Motor neuron (in vitro differentiated cells): ENCODE measurements at regions not wholly inside any gene's neighbourhood (a gene's known extent, or its start where the extent isn't known, plus 50 kb on each side); places are given as distances from the start of the nearest gene placed in this dataset.
A peak's percentile ranks its signal among the peaks of the same experiment; 100 is the strongest.

Experiments
- ATAC-seq, 8 experiments: fragments of 200-7000 bp; cut with Tn5 transposase; replicated peaks in 6 of 8; 2 replicates each; pipeline ENCODE4 v1.8.0; 2021; ENCODE audit warnings: mild to moderate bottlenecking in 8 of 8, moderate library complexity in 8 of 8
- H3K27ac ChIP-seq, 2 donors: fragments of 250-450 bp; sonication (Bioruptor Pico); 2 replicates each; pipeline ENCODE4 v1.9.0; 2021; ENCODE audit warnings: antibody characterized with exemption in 2 of 2, mild to moderate bottlenecking in 2 of 2, moderate library complexity in 1 of 2
- H3K4me1 ChIP-seq, 2 donors: fragments of 250-450 bp; sonication (Bioruptor Pico); replicated peaks in 1 of 2; 2 replicates each; pipeline ENCODE4 v1.6.1; 2021; ENCODE audit warnings: antibody characterized with exemption in 2 of 2, mild to moderate bottlenecking in 2 of 2, moderate library complexity in 1 of 2
- H3K4me3 ChIP-seq, 5 donors: fragments of 250-450 bp; sonication (Bioruptor Pico); 2 replicates each; pipeline ENCODE4 v1.9.0; 2021; ENCODE audit warnings: antibody characterized with exemption in 5 of 5, mild to moderate bottlenecking in 5 of 5, moderate library complexity in 4 of 5
- WGBS, 10 experiments: fragments of 450-650 bp; shearing (Covaris generic); methylation state at CpG; one replicate each; pipeline ENCODE4 v1.0.0; 2022; 5-methylcytosine and 5-hydroxymethylcytosine counted together
- in situ Hi-C, 9 experiments: fragments of 400-800 bp; cut with MboI; loops; one replicate each; pipeline ENCODE4 v1.15.0; 2021; ENCODE audit warnings: low sequenced_read_pairs in 9 of 9, low pct_unique_long_range_greater_than_20kb in 2 of 9; ENCODE audit not compliant: unreplicated experiment in 9 of 9

DNA sequence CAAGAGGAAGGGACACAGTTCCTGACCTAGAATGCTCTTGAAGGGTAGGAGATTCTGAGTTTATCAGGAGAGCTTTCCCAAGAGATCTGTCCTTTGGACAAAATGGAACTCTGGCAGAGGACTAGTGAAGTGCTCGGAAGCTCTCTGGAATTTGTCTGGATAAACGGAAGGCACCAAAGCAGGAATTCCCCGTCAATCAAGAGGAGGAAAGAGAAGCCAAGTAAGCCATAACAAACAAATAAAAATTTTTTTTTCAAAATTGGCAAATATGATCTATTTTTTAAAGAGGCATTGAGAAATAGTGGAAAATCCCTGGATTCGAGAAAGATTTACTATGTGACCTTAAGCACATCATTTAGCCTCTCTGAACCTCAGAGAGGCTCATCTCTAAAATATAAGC is 99.2 kb downstream of the GRIN2B start:
- ATAC-seq: no peak
- H3K27ac ChIP-seq: no peak overlapping the region
- H3K4me1 ChIP-seq: no peaks in the 10 kb centered on the region
- in situ Hi-C loops: no loop called here
- 0 to 100% (median 50%) methylated on average over 1 to 4 of the region's 4 CpGs; no CpG with 5 or more reads in 1 of the 10 experiments for WGBS, 10 experiments
- no peak overlapping the region for H3K4me3 ChIP-seq

DNA sequence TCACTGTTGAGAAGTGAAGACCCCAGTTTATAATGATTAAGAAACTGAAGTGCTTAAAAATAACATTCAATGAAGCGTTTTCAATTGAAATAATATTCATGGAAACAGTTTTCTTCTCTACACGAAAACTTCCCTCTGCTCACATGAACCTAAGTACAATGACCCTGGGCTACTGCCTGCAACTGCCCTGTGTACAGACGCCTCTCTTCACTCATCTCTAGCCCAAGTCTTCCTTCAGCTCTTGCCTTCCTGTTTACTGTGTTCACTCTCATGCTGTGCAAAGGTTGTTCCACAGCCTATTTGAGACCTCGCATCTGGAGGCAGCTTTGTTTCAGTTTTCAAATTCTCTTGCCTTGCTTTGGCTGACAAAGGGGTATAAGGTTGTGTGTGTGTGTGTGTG is 100.8 kb downstream of the GRIN2B start:
- in situ Hi-C loops: no loop called here
- 20 to 94% (median 68%) methylated on average over 1 to 4 of the region's 4 CpGs; no CpG with 5 or more reads in 1 of the 10 experiments for whole genome bisulfite sequencing, 10 experiments
- Histone ChIP-seq H3K4me3 (no peak overlapping the region), H3K4me1 (no peaks in the 10 kb centered on the region), H3K27ac (no peak overlapping the region)
- ATAC-seq: no peak

DNA sequence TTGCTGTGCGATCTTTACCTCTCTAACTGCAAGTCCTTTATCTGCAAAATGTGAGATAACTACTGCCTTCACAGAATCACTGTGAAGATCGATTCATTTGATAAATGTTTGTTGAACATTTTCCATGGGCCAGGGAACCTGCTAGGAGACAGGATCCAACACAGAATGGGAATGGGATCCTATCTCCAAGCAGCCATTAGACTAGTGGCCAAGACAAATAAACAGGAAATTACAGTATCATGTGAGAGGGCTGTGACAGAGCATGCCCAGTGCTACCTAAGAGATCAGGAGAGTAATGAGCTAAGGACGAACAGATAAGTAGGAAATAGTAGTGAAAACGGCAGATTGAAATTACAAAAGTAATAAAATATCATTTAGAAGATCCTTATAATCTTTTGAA is 105.7 kb downstream of the GRIN2B start:
- Histone ChIP-seq H3K4me1 (no peaks in the 10 kb centered on the region), H3K4me3 (no peak overlapping the region), H3K27ac (no peak overlapping the region)
- ATAC-seq: peak in 1 of 8 experiments; percentile 93
- in situ Hi-C loops: no loop called here
- 19 to 97% (median 65%) methylated on average over 2 to 4 of the region's 4 CpGs; no CpG with 5 or more reads in 1 of the 10 experiments for WGBS, 10 experiments

DNA sequence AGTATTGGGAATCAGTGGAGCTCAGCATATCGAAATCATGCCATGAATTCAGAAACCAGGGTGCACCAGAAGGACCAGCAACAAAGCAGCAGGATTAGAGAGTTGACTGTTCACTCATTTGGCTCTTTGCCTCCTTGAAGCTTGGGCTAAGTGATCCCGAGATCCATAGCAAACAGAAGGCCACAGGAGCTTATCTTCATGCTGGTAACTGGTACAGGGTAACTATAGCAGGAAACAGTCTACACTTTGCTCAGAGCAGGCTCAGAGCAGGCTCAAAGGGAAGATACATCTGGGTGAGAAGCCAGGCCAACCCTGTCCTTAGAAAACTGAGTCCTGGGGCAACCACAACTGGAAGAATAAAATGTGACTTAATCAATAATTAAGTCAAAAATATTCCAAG is 111.1 kb downstream of the GRIN2B start:
- in situ Hi-C loops: loop anchor here in 2 of 9 experiments (25.0 kb wide), 2 partner anchors 92 to 292 kb away; no protein-coding TSS in a partner anchor
- Histone ChIP-seq H3K27ac (no peak overlapping the region), H3K4me3 (no peak overlapping the region), H3K4me1 (peaks cover 0 to 6% of the 10 kb centered on the region in 2 donors)
- ATAC-seq: no peak
- 0 to 100% (median 86%) methylated on average over 1 to 2 of the region's 2 CpGs; no CpG with 5 or more reads in 3 of the 10 experiments for whole genome bisulfite sequencing, 10 experiments

DNA sequence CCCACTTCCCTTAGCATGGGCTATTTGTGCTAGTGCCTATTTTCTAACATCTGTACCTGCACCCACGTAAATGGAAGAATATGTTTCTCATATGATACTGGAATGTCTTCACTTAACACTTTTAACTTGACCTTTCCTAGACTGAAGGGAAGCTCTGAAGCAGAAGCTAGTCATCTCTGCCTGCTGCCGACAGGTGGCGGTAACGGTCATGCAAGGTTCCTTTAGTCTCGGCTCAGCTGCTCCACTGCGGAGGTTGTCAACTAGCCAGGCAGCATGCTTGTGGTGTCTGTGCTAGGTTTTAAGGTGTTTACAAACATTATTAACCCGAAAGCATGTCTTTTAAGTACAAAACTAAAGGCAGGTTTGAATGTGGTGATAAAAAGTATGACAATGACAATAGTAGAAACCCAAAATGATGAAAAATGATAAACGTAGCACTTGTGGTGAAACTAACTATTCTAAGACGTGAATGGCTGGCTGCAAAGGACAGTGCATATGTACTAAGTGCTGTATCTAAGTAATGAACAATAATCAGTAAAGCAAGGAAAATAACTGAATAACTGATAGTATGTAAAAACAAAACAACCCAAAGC is 117.2 kb downstream of the GRIN2B start:
- H3K27ac ChIP-seq: no peak overlapping the region
- in situ Hi-C loops: loop anchor here in 2 of 9 experiments (10.0 to 25.0 kb wide), 3 partner anchors 98 to 301 kb away; no protein-coding TSS in a partner anchor
- whole genome bisulfite sequencing, 10 experiments: 5 to 66% (median 17%) methylated on average over 1 to 9 of the region's 9 CpGs
- ATAC-seq: peak; percentile 74 to 95 (median 84)
- peaks cover 0 to 6% of the 10 kb centered on the region in 2 donors for H3K4me1 ChIP-seq
- no peak overlapping the region for H3K4me3 ChIP-seq

DNA sequence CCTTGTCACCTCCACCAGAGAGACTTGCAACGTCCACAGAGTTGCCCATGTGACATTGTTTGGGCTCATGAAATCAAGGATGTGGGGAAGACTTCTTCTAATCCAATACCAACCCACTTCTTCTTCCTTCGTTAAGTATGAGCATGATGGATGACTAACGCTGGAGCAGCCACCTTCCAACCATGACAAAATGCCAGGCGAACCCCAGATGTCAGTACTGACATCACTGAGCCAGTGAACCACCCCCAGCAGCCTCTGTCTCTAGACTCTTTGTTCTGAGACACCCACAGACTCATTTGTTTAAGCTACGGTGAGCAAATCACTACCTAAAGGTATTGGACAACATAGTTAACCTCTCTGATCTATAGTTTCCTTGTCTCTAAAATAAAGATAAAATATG is 123.7 kb downstream of the GRIN2B start:
- ATAC-seq: no peak

DNA sequence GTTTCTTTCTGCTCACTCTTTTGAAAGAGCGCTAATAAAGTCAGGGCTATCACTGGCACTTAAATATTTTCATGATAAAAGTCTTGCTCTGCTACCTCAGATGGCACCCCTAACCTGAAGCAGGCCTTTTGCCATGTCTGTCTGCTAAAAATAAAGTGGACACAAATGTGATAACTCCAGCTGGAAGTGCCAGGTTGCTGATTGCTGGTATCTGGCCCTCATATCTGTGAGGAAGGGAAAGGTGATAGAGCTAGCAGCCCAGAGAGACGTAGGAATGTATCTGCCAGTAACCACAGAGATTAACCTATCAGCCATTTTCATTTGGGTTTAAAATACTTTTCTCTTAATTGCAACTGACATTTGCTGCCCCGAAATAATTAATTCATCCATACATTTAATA is 127.9 kb downstream of the GRIN2B start:
- ATAC-seq: no peak
- Histone ChIP-seq H3K4me1 (peaks cover 12% of the 10 kb centered on the region in 2 donors), H3K27ac (no peak overlapping the region), H3K4me3 (no peak overlapping the region)
- in situ Hi-C loops: loop anchor here in 2 of 9 experiments (25.0 kb wide), 2 partner anchors 109 to 309 kb away; no protein-coding TSS in a partner anchor
- WGBS, 10 experiments: 0 to 100% (median 80%) methylated on average over 1 to 3 of the region's 3 CpGs

More for the DNA sequence above, 123.7 kb downstream of the GRIN2B start:
- in situ Hi-C loops: loop anchor here in 2 of 9 experiments (25.0 kb wide), 2 partner anchors 105 to 305 kb away; no protein-coding TSS in a partner anchor
- H3K4me3 ChIP-seq: no peak overlapping the region
- H3K4me1 ChIP-seq: no peaks in the 10 kb centered on the region
- no peak overlapping the region for H3K27ac ChIP-seq
- 17 to 90% (median 61%) methylated on average over 1 to 5 of the region's 5 CpGs; no CpG with 5 or more reads in 4 of the 10 experiments for whole genome bisulfite sequencing, 10 experiments

DNA sequence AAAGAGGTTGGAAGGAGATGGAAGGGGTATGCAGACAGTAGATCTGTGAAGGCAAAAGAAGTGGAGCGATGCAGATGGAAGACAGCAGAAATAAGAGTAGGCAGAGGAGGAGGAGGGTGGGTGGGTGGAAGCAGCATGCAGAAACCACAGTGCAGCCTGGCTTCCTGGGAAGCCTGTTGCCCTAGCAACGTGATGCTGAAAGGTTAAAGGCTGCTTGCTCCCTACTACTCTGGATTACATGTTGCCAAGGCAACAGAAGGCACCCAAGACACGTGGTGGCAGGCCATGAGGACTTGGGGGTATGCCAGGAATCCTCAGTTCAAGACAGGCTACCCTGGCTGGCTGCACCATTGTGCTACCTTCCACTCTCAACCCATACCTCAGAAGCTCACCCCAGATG is 129.6 kb downstream of the GRIN2B start:
- WGBS, 10 experiments: 0 to 60% (median 13%) methylated on average over 1 to 2 of the region's 3 CpGs; no CpG with 5 or more reads in 3 of the 10 experiments
- Histone ChIP-seq H3K4me3 (no peak overlapping the region), H3K4me1 (peaks cover 12% of the 10 kb centered on the region in 2 donors), H3K27ac (no peak overlapping the region)
- peak in 5 of 8 experiments; percentile 71 to 99 (median 88) for ATAC-seq
- in situ Hi-C loops: loop anchor here in 2 of 9 experiments (25.0 kb wide), 2 partner anchors 110 to 310 kb away; no protein-coding TSS in a partner anchor

DNA sequence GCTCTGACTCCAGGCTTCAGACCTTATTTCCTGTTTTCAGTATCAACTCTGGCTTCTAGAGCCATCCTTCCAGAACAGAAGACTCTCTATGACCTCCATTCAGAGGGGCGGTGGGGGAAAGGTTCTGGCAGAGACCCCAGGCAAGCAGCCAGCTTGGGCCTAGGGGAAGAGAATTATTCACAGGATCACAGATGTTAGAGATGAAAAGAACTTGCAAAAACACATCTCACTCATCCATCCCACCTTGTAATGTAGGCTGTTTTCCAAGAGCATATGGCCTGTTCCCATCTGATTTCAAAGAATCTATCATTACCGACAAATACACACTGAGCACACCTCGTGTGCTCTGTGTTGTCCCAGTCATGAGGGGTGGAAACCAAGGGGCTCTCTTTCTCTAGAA is 131.9 kb downstream of the GRIN2B start:
- H3K4me3 ChIP-seq: no peak overlapping the region
- in situ Hi-C loops: no loop called here
- 0 to 100% (median 100%) methylated on average over 1 to 3 of the region's 3 CpGs; no CpG with 5 or more reads in 6 of the 10 experiments for WGBS, 10 experiments
- H3K4me1 ChIP-seq: peaks cover 12% of the 10 kb centered on the region in 2 donors
- no peak for ATAC-seq
- no peak overlapping the region for H3K27ac ChIP-seq

DNA sequence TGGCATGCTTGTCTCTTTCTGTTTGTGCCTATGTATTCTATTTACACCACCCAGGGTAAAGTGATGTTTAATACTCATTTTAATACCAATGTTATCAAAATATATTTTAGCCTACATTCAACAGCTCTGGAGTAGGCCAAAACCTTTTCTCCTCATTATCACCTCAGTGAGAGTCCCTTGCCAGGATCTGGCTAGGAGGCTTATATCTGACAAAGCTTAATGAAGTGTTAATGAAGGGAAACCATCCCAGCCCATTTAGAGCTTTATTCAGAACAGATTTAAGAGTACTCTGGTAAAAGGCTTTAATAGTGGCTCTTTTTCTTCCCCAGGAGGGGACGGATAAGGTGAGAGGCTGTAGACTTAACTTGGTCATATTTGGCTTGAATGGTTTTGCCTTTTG is 137.6 kb downstream of the GRIN2B start:
- Histone ChIP-seq H3K27ac (no peak overlapping the region), H3K4me1 (peaks cover 0 to 15% of the 10 kb centered on the region in 2 donors), H3K4me3 (no peak overlapping the region)
- no peak for ATAC-seq
- in situ Hi-C loops: no loop called here
- 0 to 100% (median 83%) methylated on average over 1 of the region's 1 CpG; no CpG with 5 or more reads in 2 of the 10 experiments for WGBS, 10 experiments

DNA sequence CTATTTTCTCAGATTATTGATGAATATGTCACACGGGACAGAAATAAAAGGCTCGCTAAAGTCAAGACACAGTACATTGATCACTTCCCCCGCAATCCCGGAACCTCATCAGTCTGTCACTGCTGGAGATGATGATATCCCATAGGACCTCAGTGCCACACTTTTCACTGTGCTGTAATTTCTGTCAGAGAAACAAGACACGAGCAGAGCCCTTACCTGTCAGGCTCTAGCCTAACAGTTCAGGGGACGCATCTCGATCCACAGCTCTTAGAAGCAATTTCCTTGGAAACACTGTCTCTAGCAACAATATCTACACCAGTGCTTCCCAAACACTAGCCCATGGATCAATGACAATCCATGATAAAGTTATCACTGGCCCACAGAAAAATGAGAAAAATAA is 140.0 kb downstream of the GRIN2B start:
- H3K4me1 ChIP-seq: peaks cover 0 to 19% of the 10 kb centered on the region in 2 donors
- 20 to 100% (median 87%) methylated on average over 1 to 7 of the region's 7 CpGs; no CpG with 5 or more reads in 2 of the 10 experiments for whole genome bisulfite sequencing, 10 experiments
- H3K27ac ChIP-seq: no peak overlapping the region
- in situ Hi-C loops: no loop called here
- no peak overlapping the region for H3K4me3 ChIP-seq
- peak in 2 of 8 experiments; percentile 14 to 26 for ATAC-seq

DNA sequence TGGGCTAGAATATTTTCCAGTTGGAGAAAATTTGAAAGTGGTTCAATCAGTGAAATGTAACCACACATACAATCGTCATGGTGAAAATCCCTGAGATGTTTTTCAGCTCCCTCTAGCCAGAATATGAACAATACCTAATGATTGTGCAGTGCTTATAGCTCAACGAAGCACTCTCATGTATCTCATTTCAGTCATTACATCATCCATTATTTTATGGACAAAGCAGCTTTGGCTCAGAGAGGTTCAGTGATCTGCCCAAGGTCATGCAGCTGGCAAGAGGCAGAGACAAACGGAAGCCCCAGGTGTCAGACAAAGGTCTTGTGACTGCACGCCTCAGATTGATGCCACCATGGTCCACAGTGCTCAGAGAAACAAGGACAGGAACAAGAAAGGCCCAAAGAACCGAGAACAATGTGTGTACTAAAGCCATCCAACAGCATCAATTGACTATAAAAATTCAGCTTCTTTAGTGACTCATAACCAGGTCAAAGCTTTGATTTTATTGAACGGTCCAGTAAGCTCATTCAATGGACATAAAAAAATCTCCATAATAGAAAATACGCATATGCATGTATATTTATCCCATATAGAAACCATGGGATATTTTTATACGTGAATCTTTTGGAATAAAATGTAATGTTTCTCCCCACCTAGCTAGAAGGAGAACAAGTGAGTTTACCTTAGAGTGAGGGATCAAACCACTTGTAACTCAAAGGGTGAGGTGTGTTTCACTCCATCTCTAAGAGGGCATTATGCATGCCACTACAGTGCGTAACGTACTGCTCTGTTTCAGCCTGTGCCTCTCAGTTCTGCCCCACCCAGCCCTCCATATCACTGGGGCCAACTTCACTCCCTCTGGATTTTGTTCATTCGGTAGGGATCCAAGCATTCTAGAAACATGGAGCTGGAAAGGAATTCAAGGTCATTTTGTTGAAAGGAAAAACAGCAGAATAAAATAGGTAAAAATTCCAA is 141.8 kb downstream of the GRIN2B start:
- Histone ChIP-seq H3K4me1 (peaks cover 7 to 23% of the 10 kb centered on the region in 2 donors), H3K27ac (no peak overlapping the region), H3K4me3 (no peak overlapping the region)
- ATAC-seq: peak in 7 of 8 experiments; percentile 10 to 78 (median 54)
- 8 to 96% (median 80%) methylated on average over 3 to 11 of the region's 11 CpGs; no CpG with 5 or more reads in 1 of the 10 experiments for WGBS, 10 experiments
- in situ Hi-C loops: no loop called here

DNA sequence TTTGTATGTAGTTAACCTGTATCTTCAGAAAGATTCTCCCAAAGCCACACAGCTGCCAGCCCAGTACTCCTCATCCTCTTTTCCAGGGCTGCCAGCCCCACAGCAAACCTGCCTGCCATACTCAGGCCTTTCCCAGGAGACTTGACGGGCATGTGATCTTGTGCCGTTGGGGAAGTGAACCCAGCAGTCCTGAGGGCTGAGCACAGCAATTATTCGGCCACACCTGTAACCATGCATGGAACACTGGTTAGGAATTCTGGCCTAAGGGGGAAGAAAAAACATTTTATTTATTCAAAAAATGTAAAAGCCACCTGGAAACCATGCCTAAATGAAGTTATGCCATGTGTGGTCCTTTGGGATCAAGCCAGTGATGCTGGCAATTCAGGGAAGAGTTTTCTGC is 145.3 kb downstream of the GRIN2B start:
- WGBS, 10 experiments: 0 to 100% (median 72%) methylated on average over 1 to 3 of the region's 3 CpGs; no CpG with 5 or more reads in 3 of the 10 experiments
- H3K27ac ChIP-seq: no peak overlapping the region
- H3K4me3 ChIP-seq: no peak overlapping the region
- peaks cover 7 to 23% of the 10 kb centered on the region in 2 donors for H3K4me1 ChIP-seq
- peak in 3 of 8 experiments; percentile 6 to 62 (median 53) for ATAC-seq
- in situ Hi-C loops: no loop called here
